HEK293 (cell line): ENCODE measurements at regions not wholly inside any gene's neighbourhood (a gene's known extent, or its start where the extent isn't known, plus 50 kb on each side); places are given as distances from the start of the nearest gene placed in this dataset.
"Not testable (repeated sequence)": the region's sequence is repeated elsewhere in the genome, so short reads cannot be mapped to it uniquely, and the experiment has no call there.

Experiments
- CTCF ChIA-PET: fragments of 350-600 bp; formaldehyde crosslinking; extraction: SDS; loops from one replicate; lab custom pipeline; 2021; ENCODE audit warnings: antibody characterized with exemption; lab: Yijun Ruan, JAX
- POLR2A ChIA-PET: fragments of 300-600 bp; formaldehyde crosslinking; extraction: SDS; loops from one replicate; lab custom pipeline; 2020; ENCODE audit warnings: antibody characterized with exemption, inconsistent platforms; lab: Yijun Ruan, JAX
- H3K27ac ChIP-seq: fragments of 200-500 bp; sonication (Bioruptor generic); 2 replicates; pipeline ENCODE4 v1.5.1; 2014; ENCODE audit warnings: low read depth, low read length, control low read depth, inconsistent platforms; ENCODE audit errors: extremely low read depth
- H3K36me3 ChIP-seq, 2 experiments: fragments of 200-500 bp in 1 of 2; sonication (Bioruptor generic) in 1 of 2; 1 replicate in 1 of 2; 2 replicates in 1 of 2; pipeline ENCODE4 v1.5.1; 2014 to 2017; ENCODE audit warnings: inconsistent platforms in 2 of 2, low read length in 2 of 2; ENCODE audit not compliant: control insufficient read depth in 2 of 2, insufficient read depth in 1 of 2
- H3K4me1 ChIP-seq: fragments of 200-500 bp; sonication (Bioruptor generic); 2 replicates; pipeline ENCODE4 v1.5.1; 2014; ENCODE audit warnings: mild to moderate bottlenecking, low read length, inconsistent platforms; ENCODE audit not compliant: control insufficient read depth, insufficient read depth
- H3K4me3 ChIP-seq: 2 replicates; pipeline ENCODE4 v1.5.1; 2011; ENCODE audit warnings: low read depth, mild to moderate bottlenecking, control low read depth, low read length, moderate library complexity
- H3K9me3 ChIP-seq: fragments of 200-500 bp; sonication (Bioruptor generic); 2 replicates; pipeline ENCODE4 v1.5.1; 2014; ENCODE audit warnings: low read depth, low read length, inconsistent platforms; ENCODE audit not compliant: control insufficient read depth, insufficient read depth
- GFI1B ChIP-seq: fragments of 450-650 bp; formaldehyde crosslinking; IDR thresholded peaks from 2 replicates; pipeline ENCODE4 v1.5.1; 2016; ENCODE audit warnings: missing biosample characterization, missing genetic modification characterization
- HOXA7 ChIP-seq: sonication (generic); formaldehyde crosslinking; IDR thresholded peaks from 2 replicates; pipeline ENCODE4 v1.8.1; 2022; ENCODE audit warnings: missing genetic modification reagents, borderline replicate concordance
- HOXD13 ChIP-seq: sonication (generic); formaldehyde crosslinking; IDR thresholded peaks from 2 replicates; pipeline ENCODE4 v1.8.0; 2022; ENCODE audit warnings: missing genetic modification reagents, borderline replicate concordance
- OVOL3 ChIP-seq: fragments of 450-650 bp; formaldehyde crosslinking; IDR thresholded peaks from 2 replicates; pipeline ENCODE4 v1.5.1; 2016; ENCODE audit warnings: missing biosample characterization, missing genetic modification characterization
- TRIM28 ChIP-seq: IDR thresholded peaks from 2 replicates; pipeline ENCODE4 v1.6.1; 2011; ENCODE audit warnings: low read length, control low read depth, borderline replicate concordance
- WT1 ChIP-seq: fragments of 450-650 bp; formaldehyde crosslinking; IDR thresholded peaks from 2 replicates; pipeline ENCODE4 v1.5.1; 2016; ENCODE audit warnings: missing biosample characterization, missing genetic modification characterization
- ZNF121 ChIP-seq: fragments of 450-650 bp; formaldehyde crosslinking; IDR thresholded peaks from 2 replicates; pipeline ENCODE4 v1.5.1; 2016; ENCODE audit warnings: missing biosample characterization, missing genetic modification characterization
- ZNF214 ChIP-seq: fragments of 450-650 bp; formaldehyde crosslinking; IDR thresholded peaks from 2 replicates; pipeline ENCODE4 v1.5.1; 2017; ENCODE audit warnings: missing biosample characterization, mild to moderate bottlenecking, missing genetic modification characterization, borderline replicate concordance
- ZNF24 ChIP-seq: fragments of 450-650 bp; formaldehyde crosslinking; IDR thresholded peaks from 2 replicates; pipeline ENCODE4 v1.5.1; 2016; ENCODE audit warnings: missing biosample characterization, missing genetic modification characterization
- ZNF354C ChIP-seq: fragments of 450-650 bp; formaldehyde crosslinking; IDR thresholded peaks from 2 replicates; pipeline ENCODE4 v1.5.1; 2016; ENCODE audit warnings: missing biosample characterization, missing genetic modification characterization, low read depth, borderline replicate concordance
- ZNF366 ChIP-seq: fragments of 450-650 bp; formaldehyde crosslinking; conservative IDR thresholded peaks from 2 replicates; pipeline ENCODE4 v1.5.1; 2016; ENCODE audit warnings: missing biosample characterization, missing genetic modification characterization
- ZNF391 ChIP-seq: fragments of 450-650 bp; formaldehyde crosslinking; IDR thresholded peaks from 2 replicates; pipeline ENCODE4 v1.5.1; 2016; ENCODE audit warnings: low read depth, missing biosample characterization, missing genetic modification characterization, borderline replicate concordance
- ZNF558 ChIP-seq: fragments of 450-650 bp; formaldehyde crosslinking; IDR thresholded peaks from 2 replicates; pipeline ENCODE4 v1.5.1; 2016; ENCODE audit warnings: missing biosample characterization, missing genetic modification characterization
- ZNF571 ChIP-seq: fragments of 450-650 bp; formaldehyde crosslinking; IDR thresholded peaks from 2 replicates; pipeline ENCODE4 v1.5.0; 2017; ENCODE audit warnings: missing biosample characterization, missing genetic modification characterization
- ZNF629 ChIP-seq: fragments of 450-650 bp; formaldehyde crosslinking; IDR thresholded peaks from 2 replicates; pipeline ENCODE4 v1.5.1; 2017; ENCODE audit warnings: missing biosample characterization, missing genetic modification characterization
- ZNF701 ChIP-seq: fragments of 450-650 bp; formaldehyde crosslinking; IDR thresholded peaks from 2 replicates; pipeline ENCODE4 v1.5.1; 2016; ENCODE audit warnings: missing biosample characterization, missing genetic modification characterization
- ZNF791 ChIP-seq: fragments of 450-650 bp; formaldehyde crosslinking; IDR thresholded peaks from 2 replicates; pipeline ENCODE4 v1.5.1; 2016; ENCODE audit warnings: missing biosample characterization, missing genetic modification characterization
- ZSCAN23 ChIP-seq: fragments of 450-650 bp; formaldehyde crosslinking; IDR thresholded peaks from 2 replicates; pipeline ENCODE4 v1.5.1; 2016; ENCODE audit warnings: missing biosample characterization, missing genetic modification characterization
- TF ChIP-seq, protein P1 (sequence below): fragments of 450-650 bp; formaldehyde crosslinking; IDR thresholded peaks from 2 replicates; pipeline ENCODE4 v1.5.1; 2016; ENCODE audit warnings: missing biosample characterization, missing genetic modification characterization
- TF ChIP-seq, protein P2 (sequence below): fragments of 450-650 bp; formaldehyde crosslinking; IDR thresholded peaks from 2 replicates; pipeline ENCODE4 v1.5.1; 2017; ENCODE audit warnings: missing biosample characterization, missing genetic modification characterization
- TF ChIP-seq, protein P3 (sequence below): fragments of 450-650 bp; formaldehyde crosslinking; IDR thresholded peaks from 2 replicates; pipeline ENCODE4 v1.5.1; 2016; ENCODE audit warnings: missing biosample characterization, missing genetic modification characterization
- TF ChIP-seq, protein P4 (sequence below): fragments of 450-650 bp; formaldehyde crosslinking; IDR thresholded peaks from 2 replicates; pipeline ENCODE4 v1.5.1; 2016; ENCODE audit warnings: missing biosample characterization, missing genetic modification characterization
- TF ChIP-seq, protein P5 (sequence below): fragments of 450-650 bp; formaldehyde crosslinking; IDR thresholded peaks from 2 replicates; pipeline ENCODE4 v1.5.1; 2016; ENCODE audit warnings: missing biosample characterization, missing genetic modification characterization, borderline replicate concordance

DNA sequence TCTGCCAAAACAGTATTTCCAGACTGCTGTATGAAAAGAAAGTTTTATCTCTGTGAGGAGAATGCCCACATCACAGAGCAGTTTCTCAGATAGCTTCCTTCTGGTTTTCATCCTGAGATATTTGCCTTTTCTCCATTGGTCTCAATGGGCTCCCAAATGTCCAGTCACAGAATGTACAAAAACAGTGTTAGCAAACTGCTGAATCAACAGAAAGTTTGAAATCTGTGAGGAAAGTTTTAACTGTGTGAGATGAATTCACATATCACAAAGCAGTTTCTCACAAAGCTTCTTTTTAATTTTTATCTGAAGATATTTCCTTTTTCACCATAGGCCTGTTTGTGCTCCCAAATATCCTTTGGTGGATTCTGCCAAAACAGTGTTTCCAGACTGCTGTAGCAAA is 207.2 kb upstream of the TRIM48 start:
- H3K4me3 ChIP-seq, result no peak overlapping the region
- POLR2A ChIA-PET, result no interaction called here
- no peaks in the 10 kb centered on the region for H3K9me3 ChIP-seq
- H3K27ac ChIP-seq, result no peak overlapping the region
- TF ChIP-seq, protein P1, sequence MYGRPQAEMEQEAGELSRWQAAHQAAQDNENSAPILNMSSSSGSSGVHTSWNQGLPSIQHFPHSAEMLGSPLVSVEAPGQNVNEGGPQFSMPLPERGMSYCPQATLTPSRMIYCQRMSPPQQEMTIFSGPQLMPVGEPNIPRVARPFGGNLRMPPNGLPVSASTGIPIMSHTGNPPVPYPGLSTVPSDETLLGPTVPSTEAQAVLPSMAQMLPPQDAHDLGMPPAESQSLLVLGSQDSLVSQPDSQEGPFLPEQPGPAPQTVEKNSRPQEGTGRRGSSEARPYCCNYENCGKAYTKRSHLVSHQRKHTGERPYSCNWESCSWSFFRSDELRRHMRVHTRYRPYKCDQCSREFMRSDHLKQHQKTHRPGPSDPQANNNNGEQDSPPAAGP (tag by site-specific recombination), result no peak
- no peak for TF ChIP-seq GFI1B (tag by site-specific recombination)
- no peak for TF ChIP-seq ZSCAN23 (tag by site-specific recombination)
- no peak for TF ChIP-seq ZNF214 (tag by site-specific recombination)
- TF ChIP-seq OVOL3 (tag by site-specific recombination), result no peak
- no peak for TF ChIP-seq ZNF366
- TF ChIP-seq, protein P2, sequence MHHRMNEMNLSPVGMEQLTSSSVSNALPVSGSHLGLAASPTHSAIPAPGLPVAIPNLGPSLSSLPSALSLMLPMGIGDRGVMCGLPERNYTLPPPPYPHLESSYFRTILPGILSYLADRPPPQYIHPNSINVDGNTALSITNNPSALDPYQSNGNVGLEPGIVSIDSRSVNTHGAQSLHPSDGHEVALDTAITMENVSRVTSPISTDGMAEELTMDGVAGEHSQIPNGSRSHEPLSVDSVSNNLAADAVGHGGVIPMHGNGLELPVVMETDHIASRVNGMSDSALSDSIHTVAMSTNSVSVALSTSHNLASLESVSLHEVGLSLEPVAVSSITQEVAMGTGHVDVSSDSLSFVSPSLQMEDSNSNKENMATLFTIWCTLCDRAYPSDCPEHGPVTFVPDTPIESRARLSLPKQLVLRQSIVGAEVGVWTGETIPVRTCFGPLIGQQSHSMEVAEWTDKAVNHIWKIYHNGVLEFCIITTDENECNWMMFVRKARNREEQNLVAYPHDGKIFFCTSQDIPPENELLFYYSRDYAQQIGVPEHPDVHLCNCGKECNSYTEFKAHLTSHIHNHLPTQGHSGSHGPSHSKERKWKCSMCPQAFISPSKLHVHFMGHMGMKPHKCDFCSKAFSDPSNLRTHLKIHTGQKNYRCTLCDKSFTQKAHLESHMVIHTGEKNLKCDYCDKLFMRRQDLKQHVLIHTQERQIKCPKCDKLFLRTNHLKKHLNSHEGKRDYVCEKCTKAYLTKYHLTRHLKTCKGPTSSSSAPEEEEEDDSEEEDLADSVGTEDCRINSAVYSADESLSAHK (tag by site-specific recombination), result no peak
- TF ChIP-seq ZNF791 (tag by site-specific recombination), result no peak
- TF ChIP-seq ZNF354C, result no peak
- no peak for TF ChIP-seq TRIM28
- TF ChIP-seq, protein P3, sequence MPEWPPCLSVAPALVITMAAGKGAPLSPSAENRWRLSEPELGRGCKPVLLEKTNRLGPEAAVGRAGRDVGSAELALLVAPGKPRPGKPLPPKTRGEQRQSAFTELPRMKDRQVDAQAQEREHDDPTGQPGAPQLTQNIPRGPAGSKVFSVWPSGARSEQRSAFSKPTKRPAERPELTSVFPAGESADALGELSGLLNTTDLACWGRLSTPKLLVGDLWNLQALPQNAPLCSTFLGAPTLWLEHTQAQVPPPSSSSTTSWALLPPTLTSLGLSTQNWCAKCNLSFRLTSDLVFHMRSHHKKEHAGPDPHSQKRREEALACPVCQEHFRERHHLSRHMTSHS, result no peak
- TF ChIP-seq ZNF391, result no peak
- TF ChIP-seq ZNF629 (tag by site-specific recombination), result no peak
- TF ChIP-seq WT1 (tag by site-specific recombination), result no peak
- TF ChIP-seq, protein P4, sequence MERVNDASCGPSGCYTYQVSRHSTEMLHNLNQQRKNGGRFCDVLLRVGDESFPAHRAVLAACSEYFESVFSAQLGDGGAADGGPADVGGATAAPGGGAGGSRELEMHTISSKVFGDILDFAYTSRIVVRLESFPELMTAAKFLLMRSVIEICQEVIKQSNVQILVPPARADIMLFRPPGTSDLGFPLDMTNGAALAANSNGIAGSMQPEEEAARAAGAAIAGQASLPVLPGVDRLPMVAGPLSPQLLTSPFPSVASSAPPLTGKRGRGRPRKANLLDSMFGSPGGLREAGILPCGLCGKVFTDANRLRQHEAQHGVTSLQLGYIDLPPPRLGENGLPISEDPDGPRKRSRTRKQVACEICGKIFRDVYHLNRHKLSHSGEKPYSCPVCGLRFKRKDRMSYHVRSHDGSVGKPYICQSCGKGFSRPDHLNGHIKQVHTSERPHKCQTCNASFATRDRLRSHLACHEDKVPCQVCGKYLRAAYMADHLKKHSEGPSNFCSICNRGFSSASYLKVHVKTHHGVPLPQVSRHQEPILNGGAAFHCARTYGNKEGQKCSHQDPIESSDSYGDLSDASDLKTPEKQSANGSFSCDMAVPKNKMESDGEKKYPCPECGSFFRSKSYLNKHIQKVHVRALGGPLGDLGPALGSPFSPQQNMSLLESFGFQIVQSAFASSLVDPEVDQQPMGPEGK (tag by site-specific recombination), result no peak
- no peak for TF ChIP-seq HOXA7 (CRISPR knock-in tag)
- TF ChIP-seq, all 188 proteins: peak for 0
- Histone ChIP-seq H3K4me1 (no peaks in the 10 kb centered on the region), H3K36me3 (no peaks in the 10 kb centered on the region)
- CTCF ChIA-PET, result no interaction called here

DNA sequence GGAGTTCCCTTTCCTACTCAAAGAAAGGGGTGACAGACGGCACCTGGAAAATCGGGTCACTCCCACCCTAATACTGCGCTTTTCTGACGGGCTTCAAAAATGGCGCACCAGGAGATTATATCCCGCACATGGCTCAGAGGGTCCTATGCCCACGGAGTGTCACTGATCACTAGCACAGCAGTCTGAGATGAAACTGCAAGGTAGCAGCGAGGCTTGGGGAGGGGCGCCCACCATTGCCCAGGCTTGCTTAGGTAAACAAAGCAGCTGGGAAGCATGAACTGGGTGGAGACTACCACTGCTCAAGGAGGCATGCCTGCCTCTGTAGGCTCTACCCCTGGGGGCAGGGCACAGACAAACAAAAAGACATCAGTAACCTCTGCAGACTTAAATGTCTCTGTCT is 177.4 kb upstream of the TRIM48 start:
- H3K9me3 ChIP-seq, CTCF ChIA-PET: not testable (repeated sequence)

DNA sequence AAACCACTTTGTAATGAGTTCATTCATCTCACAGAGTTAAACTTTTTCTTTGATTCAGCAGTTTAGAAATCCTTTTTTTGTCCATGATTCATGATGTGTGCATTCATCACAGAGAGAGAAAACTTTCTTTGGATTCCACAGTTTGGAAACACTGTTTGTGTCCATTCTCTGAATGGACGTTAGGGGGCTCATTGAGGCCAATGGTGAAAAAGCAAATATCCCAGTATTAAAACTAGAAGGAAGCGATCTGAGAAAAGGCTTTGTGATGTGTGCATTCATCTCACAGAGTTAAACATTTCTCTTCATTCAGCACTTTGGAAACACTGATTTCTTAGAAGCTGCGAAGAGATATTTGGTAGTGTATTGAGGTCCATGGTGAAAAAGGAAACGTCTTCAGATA is 155.6 kb upstream of the TRIM48 start:
- Histone ChIP-seq H3K36me3 (no peaks in the 10 kb centered on the region), H3K4me3 (no peak overlapping the region), H3K9me3 (no peaks in the 10 kb centered on the region), H3K4me1 (no peaks in the 10 kb centered on the region), H3K27ac (no peak overlapping the region)
- CTCF ChIA-PET, result interaction anchor here (0.6 kb wide), 1 partner anchor 12 kb away, joined by 4 read pairs; no protein-coding TSS in a partner anchor
- POLR2A ChIA-PET, result no interaction called here
- no peak for TF ChIP-seq ZNF629 (tag by site-specific recombination)
- no peak for TF ChIP-seq ZNF121 (tag by site-specific recombination)
- TF ChIP-seq, protein P5, sequence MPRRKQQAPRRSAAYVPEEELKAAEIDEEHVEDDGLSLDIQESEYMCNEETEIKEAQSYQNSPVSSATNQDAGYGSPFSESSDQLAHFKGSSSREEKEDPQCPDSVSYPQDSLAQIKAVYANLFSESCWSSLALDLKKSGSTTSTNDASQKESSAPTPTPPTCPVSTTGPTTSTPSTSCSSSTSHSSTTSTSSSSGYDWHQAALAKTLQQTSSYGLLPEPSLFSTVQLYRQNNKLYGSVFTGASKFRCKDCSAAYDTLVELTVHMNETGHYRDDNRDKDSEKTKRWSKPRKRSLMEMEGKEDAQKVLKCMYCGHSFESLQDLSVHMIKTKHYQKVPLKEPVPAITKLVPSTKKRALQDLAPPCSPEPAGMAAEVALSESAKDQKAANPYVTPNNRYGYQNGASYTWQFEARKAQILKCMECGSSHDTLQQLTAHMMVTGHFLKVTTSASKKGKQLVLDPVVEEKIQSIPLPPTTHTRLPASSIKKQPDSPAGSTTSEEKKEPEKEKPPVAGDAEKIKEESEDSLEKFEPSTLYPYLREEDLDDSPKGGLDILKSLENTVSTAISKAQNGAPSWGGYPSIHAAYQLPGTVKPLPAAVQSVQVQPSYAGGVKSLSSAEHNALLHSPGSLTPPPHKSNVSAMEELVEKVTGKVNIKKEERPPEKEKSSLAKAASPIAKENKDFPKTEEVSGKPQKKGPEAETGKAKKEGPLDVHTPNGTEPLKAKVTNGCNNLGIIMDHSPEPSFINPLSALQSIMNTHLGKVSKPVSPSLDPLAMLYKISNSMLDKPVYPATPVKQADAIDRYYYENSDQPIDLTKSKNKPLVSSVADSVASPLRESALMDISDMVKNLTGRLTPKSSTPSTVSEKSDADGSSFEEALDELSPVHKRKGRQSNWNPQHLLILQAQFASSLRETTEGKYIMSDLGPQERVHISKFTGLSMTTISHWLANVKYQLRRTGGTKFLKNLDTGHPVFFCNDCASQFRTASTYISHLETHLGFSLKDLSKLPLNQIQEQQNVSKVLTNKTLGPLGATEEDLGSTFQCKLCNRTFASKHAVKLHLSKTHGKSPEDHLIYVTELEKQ, result no peak
- no peak for TF ChIP-seq ZNF701
- no peak for TF ChIP-seq ZNF558 (tag by site-specific recombination)
- no peak for TF ChIP-seq ZNF571
- TF ChIP-seq HOXD13 (CRISPR knock-in tag), result no peak
- no peak for TF ChIP-seq ZNF24 (tag by site-specific recombination)

More for the DNA sequence above, 177.4 kb upstream of the TRIM48 start:
- H3K36me3 ChIP-seq, H3K4me1 ChIP-seq, H3K4me3 ChIP-seq, H3K27ac ChIP-seq, POLR2A ChIA-PET: not testable (repeated sequence)
